ENCODE measurements at regions not wholly inside any gene's neighbourhood (a gene's known extent, or its start where the extent isn't known, plus 50 kb on each side); places are given as distances from the start of the nearest gene placed in this dataset.

- TF ChIP-seq CTCF (IDR thresholded peaks at IDR 0.05) (no peak), POLR2A (IDR thresholded peaks at IDR 0.05) (no peak)
These were observed 283.5 kb upstream of the ROPN1 start for GRCh38 chr3:124275412-124275811.

Data from right lobe of liver (tissue), 4 donors.